ENCODE measurements at regions not wholly inside any gene's neighbourhood (a gene's known extent, or its start where the extent isn't known, plus 50 kb on each side); places are given as distances from the start of the nearest gene placed in this dataset.

DNA sequence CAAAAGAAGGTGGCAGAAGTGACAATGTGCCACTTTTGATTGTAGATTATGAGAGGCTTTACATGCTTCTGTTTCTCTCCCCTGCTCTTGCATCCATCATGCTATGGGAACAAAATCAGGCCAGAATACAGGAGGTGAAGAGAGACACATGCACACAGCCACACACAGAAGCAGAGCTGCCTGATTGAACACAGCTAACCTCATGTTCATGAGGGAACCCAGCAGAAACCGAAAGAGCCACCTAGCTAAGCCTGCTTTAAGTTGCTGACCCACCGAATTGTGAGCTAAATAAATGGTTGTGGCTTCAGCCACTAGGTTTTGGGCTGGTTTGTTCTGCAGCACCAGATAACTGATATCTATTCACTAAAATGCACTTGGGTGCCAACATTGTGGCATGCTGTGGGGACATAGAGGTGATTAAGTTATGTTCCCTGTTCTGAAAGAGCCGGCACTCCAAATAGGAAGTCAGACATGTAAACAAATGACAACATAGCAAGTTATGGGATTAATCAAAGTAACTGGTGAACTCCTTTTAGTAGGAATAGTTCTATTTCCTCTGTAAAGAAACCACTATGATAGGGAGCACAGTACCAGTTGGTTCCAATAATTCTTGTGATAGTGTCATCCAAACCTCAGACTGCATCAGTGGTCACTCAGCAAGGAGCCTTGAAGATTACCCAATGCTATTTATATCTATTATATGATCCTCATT lies 93.6 kb upstream of the TNC start:
- H3K4me3 ChIP-seq (ENCODE audit: low read length, poor library complexity, severe bottlenecking): no peak overlapping the region
- H3K9me2 ChIP-seq (replicated peaks; ENCODE audit: low read depth, low read length): no peaks in the 10 kb centered on the region
- H2AFZ ChIP-seq (ENCODE audit: low read length): no peak overlapping the region
- H4K20me1 ChIP-seq (ENCODE audit: insufficient read depth, low read length, poor library complexity, severe bottlenecking): no peaks in the 10 kb centered on the region
- no peaks in the 10 kb centered on the region for H3F3A ChIP-seq (ENCODE audit: low read depth)
- H3K9me3 ChIP-seq (ENCODE audit: insufficient read depth, low read depth, low read length): peaks cover 2% of the 10 kb centered on the region; the same call in 1 of the 2 replicates
- H3K4me1 ChIP-seq (ENCODE audit: insufficient read depth, low read length, poor library complexity, severe bottlenecking): no peaks in the 10 kb centered on the region
- H3K27me3 ChIP-seq (ENCODE audit: insufficient read depth, low read length, poor library complexity, severe bottlenecking): no peaks in the 10 kb centered on the region
- no peaks in the 10 kb centered on the region for H3K36me3 ChIP-seq (ENCODE audit: insufficient read depth, low read length)
- TF ChIP-seq EZH2phosphoT487 (IDR thresholded peaks at IDR 0.05; ENCODE audit: borderline replicate concordance): no peak
- TF ChIP-seq, protein P1, sequence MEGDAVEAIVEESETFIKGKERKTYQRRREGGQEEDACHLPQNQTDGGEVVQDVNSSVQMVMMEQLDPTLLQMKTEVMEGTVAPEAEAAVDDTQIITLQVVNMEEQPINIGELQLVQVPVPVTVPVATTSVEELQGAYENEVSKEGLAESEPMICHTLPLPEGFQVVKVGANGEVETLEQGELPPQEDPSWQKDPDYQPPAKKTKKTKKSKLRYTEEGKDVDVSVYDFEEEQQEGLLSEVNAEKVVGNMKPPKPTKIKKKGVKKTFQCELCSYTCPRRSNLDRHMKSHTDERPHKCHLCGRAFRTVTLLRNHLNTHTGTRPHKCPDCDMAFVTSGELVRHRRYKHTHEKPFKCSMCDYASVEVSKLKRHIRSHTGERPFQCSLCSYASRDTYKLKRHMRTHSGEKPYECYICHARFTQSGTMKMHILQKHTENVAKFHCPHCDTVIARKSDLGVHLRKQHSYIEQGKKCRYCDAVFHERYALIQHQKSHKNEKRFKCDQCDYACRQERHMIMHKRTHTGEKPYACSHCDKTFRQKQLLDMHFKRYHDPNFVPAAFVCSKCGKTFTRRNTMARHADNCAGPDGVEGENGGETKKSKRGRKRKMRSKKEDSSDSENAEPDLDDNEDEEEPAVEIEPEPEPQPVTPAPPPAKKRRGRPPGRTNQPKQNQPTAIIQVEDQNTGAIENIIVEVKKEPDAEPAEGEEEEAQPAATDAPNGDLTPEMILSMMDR (conservative IDR thresholded peaks at IDR 0.05; ENCODE audit: low read length): no peak
- no peaks in the 10 kb centered on the region for H3K79me2 ChIP-seq (ENCODE audit: insufficient read depth, low read length)
- H3K9ac ChIP-seq (ENCODE audit: low read depth, low read length, poor library complexity, severe bottlenecking): no peak overlapping the region
- H3K4me2 ChIP-seq (ENCODE audit: low read depth, low read length, poor library complexity, severe bottlenecking): no peak overlapping the region

DNA sequence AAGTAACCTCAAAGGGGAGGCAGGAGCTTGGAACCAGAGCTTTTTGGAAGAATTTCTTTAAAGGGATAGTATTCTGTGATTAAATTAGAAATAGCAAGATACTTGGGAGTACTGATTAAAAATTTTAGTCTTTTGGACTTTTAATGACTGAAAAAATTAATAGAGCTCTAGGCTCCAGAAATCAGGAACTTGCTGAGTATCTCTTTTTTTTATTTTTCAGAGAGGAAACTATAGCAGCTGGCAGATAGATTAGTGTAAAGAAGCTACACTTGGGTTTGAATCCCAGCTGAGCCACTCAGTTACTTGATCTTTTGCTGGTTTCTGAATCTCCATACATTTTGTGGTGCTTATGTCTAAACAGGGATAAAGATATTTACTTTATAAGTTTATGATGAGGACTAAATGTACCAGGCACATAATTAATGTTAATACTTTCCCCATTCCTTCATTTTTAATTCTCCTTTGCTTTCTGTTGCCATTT lies 94.2 kb upstream of the TNC start:
- no peaks in the 10 kb centered on the region for H3F3A ChIP-seq (ENCODE audit: low read depth)
- H3K79me2 ChIP-seq (ENCODE audit: insufficient read depth, low read length): no peaks in the 10 kb centered on the region
- peaks cover 2% of the 10 kb centered on the region; the same call in 1 of the 2 replicates for H3K9me3 ChIP-seq (ENCODE audit: insufficient read depth, low read depth, low read length)
- H3K27me3 ChIP-seq (ENCODE audit: insufficient read depth, low read length, poor library complexity, severe bottlenecking): no peaks in the 10 kb centered on the region
- H3K4me2 ChIP-seq (ENCODE audit: low read depth, low read length, poor library complexity, severe bottlenecking): no peak overlapping the region
- TF ChIP-seq EZH2phosphoT487 (IDR thresholded peaks at IDR 0.05; ENCODE audit: borderline replicate concordance): no peak
- TF ChIP-seq, protein P1 (conservative IDR thresholded peaks at IDR 0.05; ENCODE audit: low read length): no peak
- no peaks in the 10 kb centered on the region for H3K4me1 ChIP-seq (ENCODE audit: insufficient read depth, low read length, poor library complexity, severe bottlenecking)
- H3K36me3 ChIP-seq (ENCODE audit: insufficient read depth, low read length): no peaks in the 10 kb centered on the region
- no peak overlapping the region for H3K4me3 ChIP-seq (ENCODE audit: low read length, poor library complexity, severe bottlenecking)
- H3K9me2 ChIP-seq (replicated peaks; ENCODE audit: low read depth, low read length): no peaks in the 10 kb centered on the region
- no peak overlapping the region for H3K9ac ChIP-seq (ENCODE audit: low read depth, low read length, poor library complexity, severe bottlenecking)
- no peaks in the 10 kb centered on the region for H4K20me1 ChIP-seq (ENCODE audit: insufficient read depth, low read length, poor library complexity, severe bottlenecking)
- H2AFZ ChIP-seq (ENCODE audit: low read length): no peak overlapping the region

DNA sequence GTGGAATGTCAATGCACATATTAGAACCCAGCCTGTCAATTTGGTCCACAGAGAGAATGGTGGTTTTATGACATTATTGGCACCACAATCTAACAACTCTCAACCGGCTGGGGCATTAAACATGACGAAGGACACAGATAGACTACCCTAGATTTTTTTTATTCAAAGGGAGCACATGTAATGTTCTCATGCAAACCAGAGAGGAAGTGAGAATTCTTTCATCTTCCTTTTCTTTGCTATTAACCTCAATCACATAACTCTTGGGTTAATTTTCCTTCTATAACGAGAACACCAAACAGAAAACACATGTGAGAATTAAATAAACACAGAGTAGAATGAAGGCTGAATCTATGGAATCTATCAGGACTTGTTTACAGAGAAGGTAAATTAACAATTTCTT lies 94.9 kb upstream of the TNC start:
- no peak overlapping the region for H3K4me3 ChIP-seq (ENCODE audit: low read length, poor library complexity, severe bottlenecking)
- H2AFZ ChIP-seq (ENCODE audit: low read length): no peak overlapping the region
- TF ChIP-seq, protein P1 (conservative IDR thresholded peaks at IDR 0.05; ENCODE audit: low read length): no peak
- TF ChIP-seq EZH2phosphoT487 (IDR thresholded peaks at IDR 0.05; ENCODE audit: borderline replicate concordance): no peak
- no peaks in the 10 kb centered on the region for H4K20me1 ChIP-seq (ENCODE audit: insufficient read depth, low read length, poor library complexity, severe bottlenecking)
- H3F3A ChIP-seq (ENCODE audit: low read depth): no peaks in the 10 kb centered on the region
- H3K4me1 ChIP-seq (ENCODE audit: insufficient read depth, low read length, poor library complexity, severe bottlenecking): no peaks in the 10 kb centered on the region
- H3K36me3 ChIP-seq (ENCODE audit: insufficient read depth, low read length): no peaks in the 10 kb centered on the region
- no peaks in the 10 kb centered on the region for H3K27me3 ChIP-seq (ENCODE audit: insufficient read depth, low read length, poor library complexity, severe bottlenecking)
- H3K4me2 ChIP-seq (ENCODE audit: low read depth, low read length, poor library complexity, severe bottlenecking): no peak overlapping the region
- peaks cover 2% of the 10 kb centered on the region; the same call in 1 of the 2 replicates for H3K9me3 ChIP-seq (ENCODE audit: insufficient read depth, low read depth, low read length)
- H3K9me2 ChIP-seq (replicated peaks; ENCODE audit: low read depth, low read length): no peaks in the 10 kb centered on the region
- H3K9ac ChIP-seq (ENCODE audit: low read depth, low read length, poor library complexity, severe bottlenecking): no peak overlapping the region
- H3K79me2 ChIP-seq (ENCODE audit: insufficient read depth, low read length): no peaks in the 10 kb centered on the region

All from Loucy (cell line).